Psoas muscle (tissue), 7 donors: ENCODE measurements at regions not wholly inside any gene's neighbourhood (a gene's known extent, or its start where the extent isn't known, plus 50 kb on each side); places are given as distances from the start of the nearest gene placed in this dataset.

Experiments used
- ATAC-seq, 4 donors: fragments of 200-7000 bp; cut with Tn5 transposase; one replicate each; pipeline ENCODE4 v1.9.1; 2020; ENCODE audit warnings: moderate library complexity in 3 of 4, mild to moderate bottlenecking in 2 of 4
- DNase-seq, 2 donors: peaks; one replicate each; pipeline ENCODE4 v3.0.0-alpha.2; 2020
- H3K27ac ChIP-seq: fragments of 200-600 bp; one replicate; pipeline ENCODE4 v1.8.0; 2022
- H3K27me3 ChIP-seq, 3 donors: fragments of 200-600 bp in 1 of 3; one replicate each; pipeline versions ENCODE4 v1.6.1 to v1.8.0; 2013 to 2022; ENCODE audit warnings: low read length in 2 of 3, mild to moderate bottlenecking in 2 of 3, moderate library complexity in 1 of 3; ENCODE audit not compliant: insufficient read depth in 3 of 3
- H3K36me3 ChIP-seq, 2 donors: fragments of 200-600 bp in 1 of 2; one replicate each; pipeline versions ENCODE4 v1.6.1 to v1.8.0; 2013 to 2022; ENCODE audit warnings: low read depth in 1 of 2, mild to moderate bottlenecking in 1 of 2, moderate library complexity in 1 of 2; ENCODE audit not compliant: insufficient read depth in 1 of 2
- H3K4me1 ChIP-seq: fragments of 200-600 bp; one replicate; pipeline ENCODE4 v1.8.0; 2022
- H3K4me3 ChIP-seq: fragments of 200-600 bp; one replicate; pipeline ENCODE4 v1.8.0; 2022; ENCODE audit warnings: mild to moderate bottlenecking
- H3K9me3 ChIP-seq: fragments of 200-600 bp; one replicate; pipeline ENCODE4 v1.8.0; 2022
- CTCF ChIP-seq: fragments of 200-600 bp; IDR thresholded peaks from one replicate; pipeline ENCODE4 v1.8.0; 2022; ENCODE audit warnings: antibody characterized with exemption
- WGBS, 3 donors: extraction: QIAGEN DNeasy Blood & Tissue Kit; methylation state at CpG; one replicate each; pipeline versions ENCODE4 v1.1.6 to v1.1.7; 2013; 5-methylcytosine and 5-hydroxymethylcytosine counted together
- intact Hi-C, 2 donors: fragments of 100-400 bp; cut with DNase I; formaldehyde crosslinking; loops; one replicate each; pipeline versions ENCODE4 v1.11.0 to v1.14.2; 2022
- donor health status: healthy with polysubstance abuse.
- donor health status: DM: no; HTN: no; CAD: no; lungs with moderate emphysema.
- donor health status: Bipolar disorder and iron deficiency.
- donor health status: healthy.
- donor health status: DM: yes; HTN: yes; CAD: no.
- donor health status: DM: no; HTN: no; CAD: no.
- donor health status: DM: yes; HTN: yes; CAD: no.

- Histone ChIP-seq H3K9me3 (no peaks in the 10 kb centered on the region), H3K27me3 (peaks cover 0 to 2% (median 0%) of the 10 kb centered on the region in 3 donors), H3K27ac (no peak overlapping the region), H3K4me3 (no peak overlapping the region), H3K36me3 (no peaks in the 10 kb centered on the region), H3K4me1 (no peaks in the 10 kb centered on the region)
- ATAC-seq = peak in 1 of 4 donors; percentile 58
- TF ChIP-seq CTCF = no peak
- 71 to 80% (median 74%) methylated on average over 8 of the region's 8 CpGs for WGBS, 3 donors
- intact Hi-C loops = loop anchor here in 1 of 2 donors (10.0 kb wide), 1 partner anchor 105 kb away; no protein-coding TSS in a partner anchor
- DNase-seq = no peak
Measured at GRCh38 chr17:77649717-77650211, 308.7 kb upstream of the TNRC6C start.

GRCh38 chr17:77651988-77652387 lies 306.5 kb upstream of the TNRC6C start:
- WGBS, 3 donors = 74 to 81% (median 79%) methylated on average over 4 of the region's 4 CpGs
- Histone ChIP-seq H3K4me1 (no peaks in the 10 kb centered on the region), H3K9me3 (no peaks in the 10 kb centered on the region), H3K36me3 (no peaks in the 10 kb centered on the region), H3K27me3 (peaks cover 0 to 11% (median 0%) of the 10 kb centered on the region in 3 donors), H3K4me3 (no peak overlapping the region), H3K27ac (no peak overlapping the region)
- intact Hi-C loops = no loop called here
- ATAC-seq (no peak), DNase-seq (no peak)
- no peak for TF ChIP-seq CTCF

- 88 to 92% (median 88%) methylated on average over 5 of the region's 5 CpGs for WGBS, 3 donors
- Histone ChIP-seq H3K27ac (no peak overlapping the region), H3K27me3 (peaks cover 0 to 13% (median 6%) of the 10 kb centered on the region in 3 donors), H3K36me3 (no peaks in the 10 kb centered on the region), H3K4me3 (no peak overlapping the region), H3K9me3 (peaks cover 3% of the 10 kb centered on the region), H3K4me1 (no peaks in the 10 kb centered on the region)
- DNase-seq (no peak), ATAC-seq (no peak)
- intact Hi-C loops = no loop called here
- TF ChIP-seq CTCF = no peak
Measured at GRCh38 chr17:77654296-77654695, 304.2 kb upstream of the TNRC6C start.

GRCh38 chr17:77654850-77655249 lies 303.7 kb upstream of the TNRC6C start:
- no peak for TF ChIP-seq CTCF
- Histone ChIP-seq H3K27me3 (peaks cover 0 to 13% (median 6%) of the 10 kb centered on the region in 3 donors), H3K4me3 (no peak overlapping the region), H3K27ac (no peak overlapping the region), H3K4me1 (no peaks in the 10 kb centered on the region), H3K9me3 (peaks cover 3% of the 10 kb centered on the region), H3K36me3 (no peaks in the 10 kb centered on the region)
- WGBS, 3 donors = 55 to 71% (median 68%) methylated on average over 13 of the region's 13 CpGs
- ATAC-seq (no peak), DNase-seq (no peak)
- intact Hi-C loops = no loop called here

- intact Hi-C loops = no loop called here
- no peak overlapping the region for H3K4me3 ChIP-seq
- H3K27ac ChIP-seq = no peak overlapping the region
- H3K9me3 ChIP-seq = peaks cover 3% of the 10 kb centered on the region
- 78 to 83% (median 80%) methylated on average over 9 of the region's 9 CpGs for WGBS, 3 donors
- DNase-seq (no peak), ATAC-seq (no peak)
- no peaks in the 10 kb centered on the region for H3K36me3 ChIP-seq
- H3K27me3 ChIP-seq = peaks cover 0 to 13% (median 6%) of the 10 kb centered on the region in 3 donors
- no peaks in the 10 kb centered on the region for H3K4me1 ChIP-seq
- no peak for TF ChIP-seq CTCF
Measured at GRCh38 chr17:77656054-77656453, 302.4 kb upstream of the TNRC6C start.
